HepG2 (cell line): ENCODE measurements at regions not wholly inside any gene's neighbourhood (a gene's known extent, or its start where the extent isn't known, plus 50 kb on each side); places are given as distances from the start of the nearest gene placed in this dataset.

Experiments used
- ATAC-seq: fragments of 200-7000 bp; cut with Tn5 transposase; 3 replicates; pipeline ENCODE4 v1.9.1; 2020; ENCODE audit warnings: mild to moderate bottlenecking, moderate library complexity
- BruUV-seq: library from RNA; stranded (reverse); fragments of 400-500 nt; replicated peaks from 2 replicates; lab custom pipeline; 2021; lab: Mats Ljungman, UMichigan
- CTCF ChIA-PET: fragments of 300-600 bp; formaldehyde crosslinking; extraction: SDS; loops from one replicate; lab custom pipeline; 2021; ENCODE audit warnings: low total read pairs, inconsistent platforms, low intra/inter-chr PET ratio; lab: Yijun Ruan, JAX
- POLR2A ChIA-PET: fragments of 350-600 bp; sonication (Branson Sonifier 250); formaldehyde crosslinking; loops from one replicate; lab custom pipeline; 2020; ENCODE audit warnings: antibody characterized with exemption, inconsistent platforms; lab: Yijun Ruan, JAX
- DNase-seq: peaks from one replicate; pipeline ENCODE4 v3.0.0-alpha.2; 2015; ENCODE audit warnings: low spot score
- FAIRE-seq: peaks from 3 replicates; lab custom pipeline; 2011; peaks lifted over from hg19 to GRCh38; lab: Jason Lieb, UNC
- H2AFZ ChIP-seq: one replicate; pipeline ENCODE4 v1.6.1; 2011; ENCODE audit warnings: low read length, inconsistent platforms
- H3K27ac ChIP-seq: fragments of 300-600 bp; 3 replicates; pipeline ENCODE4 v1.8.0; 2011; ENCODE audit warnings: mixed run types, mild to moderate bottlenecking, mixed read lengths, low read length, inconsistent platforms; ENCODE audit not compliant: insufficient read depth; ENCODE audit errors: extremely low read length
- H3K27me3 ChIP-seq, 2 experiments: fragments of 200-600 bp in 1 of 2; 2 replicates in 1 of 2; 3 replicates in 1 of 2; pipeline versions ENCODE4 v1.6.0 to v1.8.0; 2011; ENCODE audit warnings: low read length in 2 of 2, mild to moderate bottlenecking in 2 of 2, moderate library complexity in 2 of 2, inconsistent platforms in 1 of 2; ENCODE audit not compliant: insufficient read depth in 2 of 2, control insufficient read depth in 1 of 2
- H3K36me3 ChIP-seq, 2 experiments: fragments of 200-600 bp in 1 of 2; replicated peaks in 1 of 2; 2 replicates in 1 of 2; 3 replicates in 1 of 2; pipeline versions ENCODE4 v1.5.1 to v1.8.0; 2011; ENCODE audit warnings: low read length in 2 of 2, inconsistent platforms in 1 of 2; ENCODE audit not compliant: insufficient read depth in 2 of 2, control insufficient read depth in 1 of 2
- H3K4me1 ChIP-seq: 2 replicates; pipeline ENCODE4 v1.5.1; 2012; ENCODE audit warnings: low read length, inconsistent platforms; ENCODE audit not compliant: insufficient read depth
- H3K4me2 ChIP-seq: 2 replicates; pipeline ENCODE4 v1.6.0; 2011; ENCODE audit warnings: low read depth, low read length, inconsistent platforms
- H3K4me3 ChIP-seq, 3 experiments: fragments of 200-600 bp in 1 of 3; sonication (generic), shearing (Covaris generic) in 1 of 3; replicated peaks in 1 of 3; 2 replicates each; pipeline ENCODE4 v1.5.1; 2011 to 2016; ENCODE audit warnings: low read length in 3 of 3, inconsistent platforms in 2 of 3, low read depth in 2 of 3, mild to moderate bottlenecking in 2 of 3, control low read depth in 1 of 3, mixed read lengths in 1 of 3; ENCODE audit not compliant: insufficient read depth in 1 of 3
- H3K79me2 ChIP-seq: one replicate; pipeline ENCODE4 v1.6.1; 2011; ENCODE audit warnings: low read length, inconsistent platforms; ENCODE audit not compliant: insufficient read depth
- H3K9ac ChIP-seq: 2 replicates; pipeline ENCODE4 v1.6.0; 2011; ENCODE audit warnings: mild to moderate bottlenecking, low read depth, low read length, inconsistent platforms; ENCODE audit not compliant: insufficient read depth
- H3K9me3 ChIP-seq: 2 replicates; pipeline ENCODE4 v1.5.1; 2012; ENCODE audit warnings: mild to moderate bottlenecking, low read length
- H4K20me1 ChIP-seq: 2 replicates; pipeline ENCODE4 v1.6.0; 2011; ENCODE audit warnings: inconsistent platforms, mild to moderate bottlenecking, low read length, moderate library complexity; ENCODE audit not compliant: insufficient read depth
- BATF2 ChIP-seq: sonication (generic); formaldehyde crosslinking; IDR thresholded peaks from 2 replicates; pipeline ENCODE4 v1.8.0; 2022; ENCODE audit warnings: mild to moderate bottlenecking, missing genetic modification reagents, moderate library complexity
- EED ChIP-seq: sonication (generic); formaldehyde crosslinking; IDR thresholded peaks from 2 replicates; pipeline ENCODE4 v1.5.0; 2020; ENCODE audit warnings: mild to moderate bottlenecking, missing genetic modification reagents
- KDM4B ChIP-seq: sonication (generic); formaldehyde crosslinking; IDR thresholded peaks from 2 replicates; pipeline ENCODE4 v1.4.0; 2020; ENCODE audit warnings: missing genetic modification reagents
- KLF9 ChIP-seq: IDR thresholded peaks from 2 replicates; pipeline ENCODE4 v1.6.1; 2016; ENCODE audit warnings: low read depth
- KMT2B ChIP-seq: IDR thresholded peaks from 2 replicates; pipeline ENCODE4 v1.6.1; 2016; ENCODE audit warnings: missing genetic modification reagents, missing compliant biosample characterization
- NFKBIZ ChIP-seq: IDR thresholded peaks from 2 replicates; pipeline ENCODE4 v1.6.1; 2018; ENCODE audit warnings: missing genetic modification reagents, missing compliant biosample characterization
- NRL ChIP-seq: sonication (generic); formaldehyde crosslinking; IDR thresholded peaks from 2 replicates; pipeline ENCODE4 v1.5.0; 2020; ENCODE audit warnings: missing genetic modification reagents, mild to moderate bottlenecking, moderate library complexity, borderline replicate concordance
- PAXIP1 ChIP-seq: sonication (generic); formaldehyde crosslinking; conservative IDR thresholded peaks from 2 replicates; pipeline ENCODE4 v1.4.0; 2020; ENCODE audit warnings: mild to moderate bottlenecking, missing genetic modification reagents, moderate library complexity
- RELA ChIP-seq: sonication (generic); formaldehyde crosslinking; IDR thresholded peaks from 2 replicates; pipeline ENCODE4 v1.4.0; 2020; ENCODE audit warnings: missing genetic modification reagents
- SMYD3 ChIP-seq: sonication (generic); formaldehyde crosslinking; IDR thresholded peaks from 2 replicates; pipeline ENCODE4 v1.8.1; 2023; ENCODE audit warnings: mild to moderate bottlenecking, missing genetic modification reagents
- SOX5 ChIP-seq: IDR thresholded peaks from 2 replicates; pipeline ENCODE4 v1.6.1; 2016; ENCODE audit warnings: borderline replicate concordance
- ZBTB1 ChIP-seq: sonication (generic); formaldehyde crosslinking; IDR thresholded peaks from 2 replicates; pipeline ENCODE4 v1.4.0; 2020; ENCODE audit warnings: missing genetic modification reagents, borderline replicate concordance
- ZBTB39 ChIP-seq: sonication (generic); formaldehyde crosslinking; IDR thresholded peaks from 2 replicates; pipeline ENCODE4 v1.5.0; 2020; ENCODE audit warnings: missing genetic modification reagents
- ZFP90 ChIP-seq: sonication (generic); formaldehyde crosslinking; IDR thresholded peaks from 2 replicates; pipeline ENCODE4 v1.8.0; 2022; ENCODE audit warnings: missing genetic modification reagents, mild to moderate bottlenecking, inconsistent platforms, borderline replicate concordance
- ZGPAT ChIP-seq: IDR thresholded peaks from 2 replicates; pipeline ENCODE4 v1.6.1; 2016; ENCODE audit warnings: mild to moderate bottlenecking
- ZNF124 ChIP-seq: sonication (generic); formaldehyde crosslinking; IDR thresholded peaks from 2 replicates; pipeline ENCODE4 v1.4.0; 2020; ENCODE audit warnings: missing genetic modification reagents
- ZNF17 ChIP-seq: sonication (generic); formaldehyde crosslinking; IDR thresholded peaks from 2 replicates; pipeline ENCODE4 v1.5.0; 2020; ENCODE audit warnings: mild to moderate bottlenecking, missing genetic modification reagents
- ZNF451 ChIP-seq: sonication (generic); formaldehyde crosslinking; IDR thresholded peaks from 2 replicates; pipeline ENCODE4 v1.5.0; 2020; ENCODE audit warnings: mild to moderate bottlenecking, missing genetic modification reagents
- WGBS: methylation state at CpG from one replicate; pipeline ENCODE4 v1.1.6; 2017; ENCODE audit warnings: low lambda C conversion rate; 5-methylcytosine and 5-hydroxymethylcytosine counted together
- in situ Hi-C: cut with HindIII; loops from 2 replicates; pipeline ENCODE4 v1.10.0; 2017; ENCODE audit warnings: low pct_unique_long_range_greater_than_20kb; ENCODE audit not compliant: extremely low pct_ligation_motif_present
- intact Hi-C: fragments of 100-400 bp; cut with micrococcal nuclease; formaldehyde crosslinking; loops from one replicate; pipeline ENCODE4 v1.10.0; 2022; ENCODE audit not compliant: unreplicated experiment

GRCh38 chrX:84715315-84715714, 213.1 kb upstream of the HDX start:
- no peak overlapping the region for H3K4me2 ChIP-seq
- H3K9me3 ChIP-seq, result no peaks in the 10 kb centered on the region
- no TSS peak for BruUV-seq
- H3K27ac ChIP-seq, result no peak overlapping the region
- DNase-seq, result no peak
- H3K9ac ChIP-seq, result no peak overlapping the region
- H3K27me3 ChIP-seq, result no peaks in the 10 kb centered on the region
- 0% methylated on average over 4 of the region's 4 CpGs for whole genome bisulfite sequencing
- no peaks in the 10 kb centered on the region for H3K4me1 ChIP-seq
- POLR2A ChIA-PET, result no interaction called here
- H3K4me3 ChIP-seq, result no peak overlapping the region
- in situ Hi-C loops (no loop called here), intact Hi-C loops (no loop called here)
- no peaks in the 10 kb centered on the region for H4K20me1 ChIP-seq
- TF ChIP-seq KMT2B (CRISPR knock-in tag) (no peak), ZBTB39 (CRISPR knock-in tag) (no peak), SMYD3 (CRISPR knock-in tag) (no peak), PAXIP1 (no peak), ZNF124 (CRISPR knock-in tag) (no peak), ZBTB1 (CRISPR knock-in tag) (no peak), ZNF451 (no peak), ZNF17 (CRISPR knock-in tag) (no peak), EED (CRISPR knock-in tag) (no peak), RELA (CRISPR knock-in tag) (no peak), NFKBIZ (CRISPR knock-in tag) (no peak), BATF2 (CRISPR knock-in tag) (no peak), NRL (CRISPR knock-in tag) (no peak), ZFP90 (CRISPR knock-in tag) (no peak), KLF9 (no peak), KDM4B (CRISPR knock-in tag) (no peak), SOX5 (CRISPR knock-in tag) (no peak), ZGPAT (CRISPR knock-in tag) (no peak)
- TF ChIP-seq, all 625 proteins: peak for 0
- H2AFZ ChIP-seq, result no peak overlapping the region
- no peak for ATAC-seq
- no peaks in the 10 kb centered on the region for H3K79me2 ChIP-seq
- H3K36me3 ChIP-seq, result no peaks in the 10 kb centered on the region
- FAIRE-seq, result peak; percentile 8
- CTCF ChIA-PET, result no interaction called here
